CD4-positive, CD25-positive, alpha-beta regulatory T cell (primary cell): ENCODE measurements at regions not wholly inside any gene's neighbourhood (a gene's known extent, or its start where the extent isn't known, plus 50 kb on each side); places are given as distances from the start of the nearest gene placed in this dataset.

Experiments used
- ATAC-seq, 2 donors: fragments of 150-1000 bp; cut with Tn5 transposase; one replicate each; pipeline ENCODE4 v1.10.0; 2021; ENCODE audit warnings: low read depth in 2 of 2, moderate number of reproducible peaks in 2 of 2, moderate library complexity in 1 of 2
- DNase-seq, 3 donors: peaks; one replicate each; pipeline versions ENCODE4 v3.0.0 to v3.0.0-alpha.2; 2012 to 2022; ENCODE audit warnings: mixed read lengths in 1 of 3
- H3K27ac ChIP-seq: one replicate; pipeline ENCODE4 v1.7.0; 2013; ENCODE audit warnings: mild to moderate bottlenecking, low read length; ENCODE audit not compliant: insufficient read depth, poor library complexity, severe bottlenecking
- H3K27me3 ChIP-seq: one replicate; pipeline ENCODE4 v1.7.0; 2013; ENCODE audit warnings: low read length; ENCODE audit not compliant: control insufficient read depth, insufficient read depth
- H3K36me3 ChIP-seq: one replicate; pipeline ENCODE4 v1.7.0; 2013; ENCODE audit warnings: mild to moderate bottlenecking, low read length, moderate library complexity; ENCODE audit not compliant: control insufficient read depth, insufficient read depth
- H3K4me1 ChIP-seq: 2 replicates; pipeline ENCODE4 v1.7.0; 2013; ENCODE audit warnings: mild to moderate bottlenecking, low read length; ENCODE audit not compliant: insufficient read depth, control insufficient read depth, poor library complexity, severe bottlenecking
- H3K4me3 ChIP-seq: one replicate; pipeline ENCODE4 v1.7.0; 2013; ENCODE audit warnings: low read depth, mild to moderate bottlenecking, low read length, moderate library complexity
- H3K9me3 ChIP-seq, 2 experiments: 1 replicate in 1 of 2; 2 replicates in 1 of 2; pipeline ENCODE4 v1.7.0; 2013; ENCODE audit warnings: low read length in 2 of 2, mild to moderate bottlenecking in 1 of 2, moderate library complexity in 1 of 2; ENCODE audit not compliant: control insufficient read depth in 2 of 2
- H3K27ac Mint-ChIP-seq, 3 donors: one replicate each; pipeline ENCODE4 v1.8.0; 2020 to 2022; ENCODE audit warnings: mild to moderate bottlenecking in 3 of 3, mixed read lengths in 3 of 3, moderate library complexity in 2 of 3
- H3K27me3 Mint-ChIP-seq: one replicate; pipeline ENCODE4 v1.8.0; 2022; ENCODE audit warnings: mild to moderate bottlenecking, mixed read lengths
- H3K36me3 Mint-ChIP-seq: one replicate; pipeline ENCODE4 v1.8.0; 2020; ENCODE audit warnings: mixed read lengths
- H3K4me1 Mint-ChIP-seq, 4 donors: one replicate each; pipeline ENCODE4 v1.8.0; 2020 to 2022; ENCODE audit warnings: mixed read lengths in 4 of 4, mild to moderate bottlenecking in 1 of 4
- H3K4me3 Mint-ChIP-seq, 4 donors: one replicate each; pipeline ENCODE4 v1.8.0; 2020 to 2022; ENCODE audit warnings: mild to moderate bottlenecking in 4 of 4, mixed read lengths in 4 of 4, moderate library complexity in 3 of 4
- H3K9me3 Mint-ChIP-seq, 7 donors: one replicate each; pipeline ENCODE4 v1.8.0; 2020 to 2022; ENCODE audit warnings: mixed read lengths in 7 of 7, mild to moderate bottlenecking in 3 of 7, moderate library complexity in 2 of 7

- Histone ChIP-seq H3K27ac (no peak overlapping the region), H3K4me1 (no peaks in the 10 kb centered on the region), H3K9me3 (no peaks in the 10 kb centered on the region), H3K4me3 (no peak overlapping the region), H3K36me3 (no peaks in the 10 kb centered on the region), H3K27me3 (no peaks in the 10 kb centered on the region)
- ATAC-seq = no peak
- peaks cover 6 to 33% (median 13%) of the 10 kb centered on the region in 4 donors for H3K4me1 Mint-ChIP-seq
- peaks cover 5% of the 10 kb centered on the region for H3K27me3 Mint-ChIP-seq
- no peak for DNase-seq
- no peak overlapping the region for H3K4me3 Mint-ChIP-seq
- H3K36me3 Mint-ChIP-seq = peaks cover 3% of the 10 kb centered on the region
- H3K9me3 Mint-ChIP-seq = peaks cover 0 to 3% (median 0%) of the 10 kb centered on the region in 7 donors
- H3K27ac Mint-ChIP-seq = peak overlapping the region in 2 of 3 donors; percentile 42 to 46
These were observed 650.1 kb downstream of the NPHP4 start for GRCh38 chr1:5342172-5342571.

- Mint-ChIP-seq H3K27me3 (peaks cover 5% of the 10 kb centered on the region), H3K9me3 (peaks cover 0 to 1% (median 0%) of the 10 kb centered on the region in 7 donors), H3K36me3 (no peaks in the 10 kb centered on the region), H3K27ac (peak overlapping the region in 1 of 3 donors; percentile 46), H3K4me3 (no peak overlapping the region), H3K4me1 (peaks cover 6 to 34% (median 12%) of the 10 kb centered on the region in 4 donors)
- no peak for ATAC-seq
- no peak overlapping the region for H3K27ac ChIP-seq
- DNase-seq = no peak
- no peaks in the 10 kb centered on the region for H3K9me3 ChIP-seq
- no peaks in the 10 kb centered on the region for H3K4me1 ChIP-seq
- H3K27me3 ChIP-seq = no peaks in the 10 kb centered on the region
- no peak overlapping the region for H3K4me3 ChIP-seq
- no peaks in the 10 kb centered on the region for H3K36me3 ChIP-seq
These were observed 650.8 kb downstream of the NPHP4 start for GRCh38 chr1:5341471-5341870.

- Mint-ChIP-seq H3K27ac (no peak overlapping the region), H3K4me3 (no peak overlapping the region), H3K4me1 (peaks cover 6 to 37% (median 13%) of the 10 kb centered on the region in 4 donors), H3K36me3 (no peaks in the 10 kb centered on the region), H3K27me3 (peaks cover 5% of the 10 kb centered on the region), H3K9me3 (peaks cover 0 to 1% (median 0%) of the 10 kb centered on the region in 7 donors)
- H3K4me3 ChIP-seq = no peak overlapping the region
- H3K4me1 ChIP-seq = no peaks in the 10 kb centered on the region
- no peaks in the 10 kb centered on the region for H3K27me3 ChIP-seq
- no peak overlapping the region for H3K27ac ChIP-seq
- no peaks in the 10 kb centered on the region for H3K9me3 ChIP-seq
- no peaks in the 10 kb centered on the region for H3K36me3 ChIP-seq
- DNase-seq (no peak), ATAC-seq (no peak)
These were observed 651.6 kb downstream of the NPHP4 start for GRCh38 chr1:5340560-5341130.

- peaks cover 5% of the 10 kb centered on the region for H3K27me3 Mint-ChIP-seq
- H3K4me3 Mint-ChIP-seq = no peak overlapping the region
- Histone ChIP-seq H3K27ac (no peak overlapping the region), H3K9me3 (no peaks in the 10 kb centered on the region), H3K27me3 (no peaks in the 10 kb centered on the region), H3K4me3 (no peak overlapping the region), H3K36me3 (no peaks in the 10 kb centered on the region), H3K4me1 (no peaks in the 10 kb centered on the region)
- H3K4me1 Mint-ChIP-seq = peaks cover 6 to 37% (median 11%) of the 10 kb centered on the region in 4 donors
- ATAC-seq = no peak
- H3K36me3 Mint-ChIP-seq = no peaks in the 10 kb centered on the region
- H3K27ac Mint-ChIP-seq = no peak overlapping the region
- DNase-seq = no peak
- H3K9me3 Mint-ChIP-seq = peaks cover 0 to 5% (median 0%) of the 10 kb centered on the region in 7 donors
These were observed 653.8 kb downstream of the NPHP4 start for GRCh38 chr1:5338466-5338865.

GRCh38 chr1:5333291-5333690 is 658.9 kb downstream of the NPHP4 start:
- no peaks in the 10 kb centered on the region for H3K27me3 ChIP-seq
- H3K9me3 ChIP-seq = peaks cover 0 to 5% of the 10 kb centered on the region in 2 experiments
- peaks cover 3% of the 10 kb centered on the region for H3K27me3 Mint-ChIP-seq
- H3K9me3 Mint-ChIP-seq = peaks cover under 1 to 7% (median 2%) of the 10 kb centered on the region in 7 donors
- no peak overlapping the region for H3K4me3 Mint-ChIP-seq
- peaks cover 2 to 50% (median 21%) of the 10 kb centered on the region in 4 donors for H3K4me1 Mint-ChIP-seq
- peak overlapping the region in 1 of 3 donors; percentile 14 for H3K27ac Mint-ChIP-seq
- H3K36me3 ChIP-seq = no peaks in the 10 kb centered on the region
- H3K4me1 ChIP-seq = peaks cover 27% of the 10 kb centered on the region
- no peak for DNase-seq
- no peak overlapping the region for H3K4me3 ChIP-seq
- no peak for ATAC-seq
- no peak overlapping the region for H3K27ac ChIP-seq
- no peaks in the 10 kb centered on the region for H3K36me3 Mint-ChIP-seq

GRCh38 chr1:5331101-5331500 is 661.1 kb downstream of the NPHP4 start:
- DNase-seq = no peak
- peaks cover 35% of the 10 kb centered on the region for H3K4me1 ChIP-seq
- H3K27me3 ChIP-seq = no peaks in the 10 kb centered on the region
- H3K36me3 ChIP-seq = no peaks in the 10 kb centered on the region
- Mint-ChIP-seq H3K4me3 (peak overlapping the region in 1 of 4 donors; percentile 41), H3K4me1 (peaks cover 5 to 50% (median 23%) of the 10 kb centered on the region in 4 donors), H3K36me3 (no peaks in the 10 kb centered on the region), H3K27me3 (no peaks in the 10 kb centered on the region), H3K9me3 (peaks cover 4 to 27% (median 10%) of the 10 kb centered on the region in 7 donors), H3K27ac (peak overlapping the region in 2 of 3 donors; percentile 89 to 94)
- H3K9me3 ChIP-seq = peaks cover 10 to 23% of the 10 kb centered on the region in 2 experiments
- peak overlapping the region; percentile 78 for H3K27ac ChIP-seq
- H3K4me3 ChIP-seq = no peak overlapping the region
- no peak for ATAC-seq

GRCh38 chr1:5329068-5329739 is 663.0 kb downstream of the NPHP4 start:
- Mint-ChIP-seq H3K9me3 (peaks cover 4 to 29% (median 10%) of the 10 kb centered on the region in 7 donors), H3K27ac (peak overlapping the region; percentile 90 to 98 (median 94)), H3K4me1 (peaks cover 5 to 63% (median 28%) of the 10 kb centered on the region in 4 donors), H3K27me3 (no peaks in the 10 kb centered on the region), H3K4me3 (peak overlapping the region; percentile 61 to 70 (median 65)), H3K36me3 (no peaks in the 10 kb centered on the region)
- peak; percentile 80 to 91 for ATAC-seq
- Histone ChIP-seq H3K4me1 (peaks cover 42% of the 10 kb centered on the region), H3K9me3 (peaks cover 10 to 23% of the 10 kb centered on the region in 2 experiments), H3K36me3 (no peaks in the 10 kb centered on the region), H3K4me3 (peak overlapping the region; percentile 49), H3K27me3 (no peaks in the 10 kb centered on the region), H3K27ac (peak overlapping the region; percentile 78)
- DNase-seq = peak in 2 of 3 donors; percentile 36 to 67
